DMS53 treated with DMSO at 0.1 percent for 48 hours (cell line): ENCODE measurements at regions not wholly inside any gene's neighbourhood (a gene's known extent, or its start where the extent isn't known, plus 50 kb on each side); places are given as distances from the start of the nearest gene placed in this dataset.
"Not testable (repeated sequence)": the region's sequence is repeated elsewhere in the genome, so short reads cannot be mapped to it uniquely, and the experiment has no call there.

Experiments
- DNase-seq: peaks from one replicate; lab custom pipeline; 2025; ENCODE audit not compliant: unreplicated experiment; lab: John Stamatoyannopoulos, UW

DNA sequence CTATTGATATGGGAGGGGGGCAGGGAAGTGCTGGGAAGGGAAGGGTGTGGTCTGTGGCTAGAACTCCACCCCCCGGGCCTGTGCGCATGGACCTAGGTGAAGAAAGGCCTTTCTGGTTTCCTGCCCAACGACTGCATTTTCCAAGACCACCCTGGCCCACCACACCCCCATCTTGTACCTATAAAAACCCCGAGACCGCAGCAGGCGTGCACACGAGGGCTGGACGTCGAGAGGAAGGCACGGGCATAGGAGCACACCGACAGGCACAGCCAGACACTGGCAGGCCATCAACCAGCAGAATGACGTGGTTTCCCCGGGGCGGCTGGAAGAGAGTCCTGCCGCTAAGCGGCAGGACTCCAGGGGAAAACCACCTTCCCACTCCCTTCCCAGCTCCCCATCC, 981.1 kb downstream of the PCDH7 start:
- no peak for DNase-seq

DNA sequence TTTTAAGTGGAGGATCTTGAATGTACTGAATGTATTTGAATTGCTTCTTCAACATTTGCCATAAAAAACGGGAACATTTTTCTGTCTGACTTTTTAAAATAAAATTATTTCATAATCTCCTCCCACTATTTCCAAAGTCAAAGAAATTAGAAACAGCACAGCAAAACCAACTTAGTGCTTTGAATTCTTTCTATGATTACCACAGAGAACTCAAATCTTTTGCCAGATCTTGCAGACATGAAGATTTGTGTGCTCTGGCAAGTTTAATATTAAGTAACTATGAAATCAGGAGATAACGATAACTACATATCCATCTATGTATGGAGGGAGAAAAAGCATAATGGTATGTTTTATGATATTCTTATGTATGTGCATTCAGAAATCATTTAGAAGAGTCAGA, 982.2 kb downstream of the PCDH7 start:
- no peak for DNase-seq

DNA sequence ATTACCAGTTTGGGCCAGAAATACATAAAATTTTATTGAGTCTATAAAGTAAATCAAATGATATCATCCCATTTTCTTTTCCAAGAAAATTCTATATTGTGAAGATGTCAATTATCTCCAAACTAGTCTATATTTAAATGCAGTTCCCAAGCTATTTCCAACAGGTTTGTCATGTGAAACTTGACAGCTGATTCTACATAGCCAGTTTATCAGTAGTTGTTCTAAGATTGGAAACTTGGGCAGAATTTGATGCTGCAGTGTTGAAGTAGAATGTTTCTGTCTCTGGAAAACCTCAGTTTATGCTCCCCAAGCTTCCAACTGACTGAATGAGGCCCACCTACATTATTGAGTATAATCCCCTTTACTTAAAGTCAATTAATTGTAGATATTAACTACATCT, 994.1 kb downstream of the PCDH7 start:
- DNase-seq = no peak

DNA sequence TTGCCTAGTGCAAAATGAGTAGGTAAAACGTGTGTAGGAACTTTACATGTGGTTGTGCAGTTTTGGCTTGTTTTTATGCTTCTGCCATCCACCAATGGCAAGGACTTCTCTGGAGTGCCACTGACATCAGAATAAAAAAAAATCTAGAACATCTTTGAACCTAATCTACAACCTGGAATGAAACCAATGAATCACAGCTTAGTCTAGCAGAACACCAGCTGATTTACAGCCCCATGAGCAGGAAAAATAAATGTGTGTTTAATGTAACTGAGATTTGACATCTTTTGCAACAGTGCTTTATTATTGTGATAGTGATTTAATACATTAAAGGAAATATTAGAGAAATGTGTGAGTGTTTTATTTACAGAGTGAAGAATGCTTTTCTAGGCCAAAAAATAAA, 995.1 kb downstream of the PCDH7 start:
- DNase-seq = no peak

DNA sequence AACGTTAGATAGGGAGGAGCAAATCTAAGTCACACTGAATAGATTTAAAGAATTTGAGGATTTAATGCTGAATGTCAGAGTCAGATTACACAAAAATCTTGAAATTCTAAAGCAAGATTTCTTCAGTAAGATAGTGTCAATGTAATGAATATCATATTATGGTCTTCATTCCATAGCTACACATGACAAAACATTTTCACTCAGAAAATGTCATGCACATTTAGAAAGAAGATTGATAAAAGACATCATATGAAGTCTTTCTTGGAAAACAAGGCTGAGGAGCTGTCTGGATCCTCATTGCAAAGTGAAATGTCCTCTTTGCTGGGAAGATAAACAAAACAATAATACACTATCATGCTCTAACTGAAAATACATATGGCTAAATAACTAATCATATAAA, 1006.9 kb downstream of the PCDH7 start:
- no peak for DNase-seq

DNA sequence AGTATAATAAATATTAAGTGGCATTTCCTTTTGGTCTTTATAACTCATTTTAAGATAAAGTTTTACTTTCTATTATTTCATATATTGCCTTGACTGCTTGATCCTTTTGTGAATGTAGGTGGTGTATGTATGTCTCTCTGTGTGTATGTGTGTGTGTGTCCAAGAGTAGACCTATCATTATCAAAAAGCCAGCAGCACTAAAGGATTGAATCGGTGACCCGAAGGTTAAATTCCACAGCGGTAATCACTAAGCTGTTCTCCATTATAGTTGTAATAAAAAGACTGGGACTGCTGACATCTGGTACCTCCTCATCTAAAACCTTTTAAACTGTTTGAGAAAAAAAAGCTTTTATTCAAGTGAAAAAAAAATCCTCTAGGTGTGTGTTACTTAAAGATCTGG, 1014.8 kb downstream of the PCDH7 start:
- no peak for DNase-seq

DNA sequence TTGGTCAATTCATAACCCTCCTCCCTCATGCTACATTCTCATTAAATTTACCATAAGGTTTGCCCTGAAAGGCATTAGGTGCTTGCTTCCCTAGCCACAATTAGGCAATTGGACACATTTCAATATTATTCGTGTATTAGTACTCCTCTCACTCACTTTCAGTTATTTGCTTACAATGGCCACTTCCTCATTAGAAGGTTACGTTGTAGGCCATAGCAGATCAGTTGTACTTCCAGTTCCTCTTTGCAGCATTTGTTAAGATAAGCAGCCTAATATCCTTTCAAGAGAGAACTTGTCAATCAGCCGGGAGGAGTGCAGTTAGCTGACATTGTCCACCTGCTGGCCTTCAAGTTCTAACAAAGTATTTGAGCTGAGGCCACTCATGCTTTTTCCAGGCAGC, 1017.2 kb downstream of the PCDH7 start:
- DNase-seq = no peak

DNA sequence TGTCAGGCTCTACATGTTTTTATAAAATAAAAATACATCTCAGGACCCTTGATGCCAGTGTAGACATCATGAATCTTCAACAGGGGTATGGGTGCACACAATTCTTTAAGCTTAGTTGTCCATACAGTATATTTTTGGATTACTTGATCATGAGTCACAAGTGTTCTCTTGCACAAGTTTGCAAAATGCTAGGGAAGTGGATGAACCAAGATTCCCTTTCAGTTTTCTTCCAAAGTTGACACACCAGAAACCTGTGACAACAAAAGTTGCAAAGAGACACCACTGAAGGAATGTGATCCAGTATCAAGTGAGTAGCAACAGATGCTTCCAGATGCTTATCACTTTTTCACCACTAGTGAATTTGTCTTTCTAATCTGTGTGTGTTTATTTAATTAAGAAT, 1021.2 kb downstream of the PCDH7 start:
- DNase-seq = no peak

DNA sequence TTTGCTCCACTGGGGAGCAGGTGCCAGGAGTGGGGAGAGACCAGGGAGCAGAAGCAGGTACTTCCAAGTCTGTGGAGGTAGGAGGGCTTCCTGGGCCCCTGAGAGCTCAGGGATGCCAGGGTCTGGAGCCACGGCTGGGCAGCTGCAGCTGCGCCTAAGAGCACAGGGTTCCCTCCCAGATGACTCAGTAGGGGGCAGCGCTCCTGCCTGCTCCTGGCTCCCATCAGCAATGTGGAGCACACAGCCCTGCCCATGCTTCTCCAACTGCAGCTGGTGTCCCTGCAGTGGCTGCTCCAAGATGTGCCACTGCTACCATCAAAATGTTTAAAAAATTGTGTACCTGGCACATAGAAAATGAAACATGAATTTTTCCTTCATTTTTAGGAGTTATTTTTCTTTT, 1028.2 kb downstream of the PCDH7 start:
- no peak for DNase-seq

DNA sequence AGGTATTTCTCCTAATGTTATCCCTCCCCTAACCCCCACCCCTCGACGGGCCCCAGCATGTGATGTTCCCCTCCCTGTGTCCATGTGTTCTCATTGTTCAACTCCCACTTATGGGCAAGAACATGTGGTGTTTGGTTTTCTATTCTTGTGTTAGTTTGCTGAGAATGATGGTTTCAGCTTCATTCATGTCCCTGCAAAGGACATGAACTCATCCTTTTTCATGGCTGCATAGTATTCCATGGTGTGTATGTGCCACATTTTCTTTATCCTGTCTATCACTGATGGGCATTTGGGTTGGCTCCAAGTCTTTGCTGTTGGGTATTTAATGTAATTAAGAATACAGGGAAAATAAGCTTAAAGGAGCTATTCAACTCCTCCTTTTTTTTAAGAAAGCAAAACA, 1030.4 kb downstream of the PCDH7 start:
- DNase-seq = not testable (repeated sequence)

DNA sequence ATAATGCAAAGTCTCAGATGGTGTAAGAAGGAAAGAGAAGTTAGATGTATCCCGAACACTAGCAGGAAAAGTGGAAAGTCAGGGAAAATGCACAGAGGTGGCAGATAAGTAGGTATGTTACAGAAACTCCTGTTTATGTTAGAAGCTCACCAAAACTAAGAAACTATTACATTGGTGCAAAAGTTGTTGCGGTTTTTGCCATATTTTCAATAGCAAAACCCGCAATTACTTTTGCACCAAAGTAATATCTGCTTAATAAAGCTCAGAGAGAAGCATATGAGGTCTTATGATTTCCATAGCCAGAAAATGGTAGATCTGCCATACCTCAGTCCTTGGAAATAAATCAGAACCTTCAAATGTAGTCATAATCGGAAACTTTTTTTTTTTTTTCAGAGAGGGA, 1035.6 kb downstream of the PCDH7 start:
- no peak for DNase-seq

DNA sequence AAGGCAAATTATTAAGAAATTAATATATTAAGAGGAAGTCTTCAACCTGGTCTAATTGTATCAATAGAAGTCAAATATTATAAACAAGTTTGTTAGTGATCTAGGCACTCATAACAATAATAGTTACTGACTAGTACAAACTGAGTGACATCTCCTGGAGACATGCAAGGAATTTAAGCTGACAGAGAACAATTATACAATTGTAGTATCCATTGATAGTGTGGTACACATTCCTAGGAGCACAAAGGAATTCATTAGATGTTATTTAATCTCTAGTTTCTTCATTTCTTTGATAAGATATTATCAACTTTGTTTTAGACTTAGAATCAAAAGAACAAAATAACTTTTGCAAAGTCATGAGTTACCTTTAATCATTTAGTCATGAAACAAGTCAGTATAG, 1048.6 kb downstream of the PCDH7 start:
- no peak for DNase-seq

DNA sequence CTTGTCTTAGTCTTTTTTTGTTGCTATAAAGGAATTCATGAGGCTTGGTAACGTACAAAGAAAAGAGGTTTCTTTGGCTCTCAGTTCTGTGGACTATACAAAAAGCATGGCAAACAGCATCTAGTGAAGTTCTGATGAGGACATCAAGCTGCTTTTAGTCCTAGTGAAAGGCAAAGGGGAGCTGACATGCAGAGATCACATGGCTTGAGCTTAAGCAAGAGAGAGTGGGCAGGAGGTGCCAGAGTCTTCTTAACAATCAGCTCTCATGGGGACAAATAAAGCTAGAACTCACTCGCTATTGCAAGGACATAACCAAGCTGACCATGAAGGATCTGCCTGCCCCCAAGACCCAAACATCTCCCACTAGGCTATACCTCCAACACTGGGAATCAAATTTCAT, 1063.1 kb downstream of the PCDH7 start:
- DNase-seq = no peak

DNA sequence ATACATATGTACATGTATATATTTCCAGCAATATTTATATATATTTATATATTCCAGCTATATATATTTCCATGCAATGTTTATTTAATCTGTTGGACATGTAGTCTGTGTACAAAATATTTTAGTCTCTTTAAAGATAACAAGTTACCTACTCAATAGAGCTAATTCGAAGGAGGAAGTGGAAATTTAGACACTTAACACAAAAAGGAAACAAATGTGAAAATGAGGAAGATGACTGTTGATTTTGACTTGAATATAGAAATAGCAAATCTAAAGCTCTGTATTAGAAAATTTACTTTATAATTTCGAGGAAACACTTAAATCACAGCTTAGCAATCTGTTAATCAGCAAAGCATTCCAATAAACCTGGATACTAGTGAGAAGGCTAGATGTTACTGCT, 1064.4 kb downstream of the PCDH7 start:
- DNase-seq = no peak

DNA sequence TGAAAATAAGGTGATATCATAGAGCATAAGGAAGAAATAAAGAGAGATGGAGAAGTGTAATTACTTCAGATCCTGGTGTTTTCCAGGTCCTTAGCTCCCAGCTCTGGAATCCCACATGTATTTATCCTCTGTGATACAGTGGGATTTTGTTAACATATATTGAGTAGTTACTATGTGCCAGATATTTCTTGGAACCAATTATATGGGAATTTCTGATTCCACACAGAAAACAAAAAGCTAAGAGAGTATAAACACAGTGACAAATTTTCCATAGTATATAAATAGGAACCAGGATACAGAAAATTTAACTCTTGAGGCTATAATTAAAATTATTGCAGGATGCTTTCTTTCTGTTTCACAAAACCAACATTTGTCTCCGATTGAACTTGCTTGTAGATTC, 1067.5 kb downstream of the PCDH7 start:
- no peak for DNase-seq

DNA sequence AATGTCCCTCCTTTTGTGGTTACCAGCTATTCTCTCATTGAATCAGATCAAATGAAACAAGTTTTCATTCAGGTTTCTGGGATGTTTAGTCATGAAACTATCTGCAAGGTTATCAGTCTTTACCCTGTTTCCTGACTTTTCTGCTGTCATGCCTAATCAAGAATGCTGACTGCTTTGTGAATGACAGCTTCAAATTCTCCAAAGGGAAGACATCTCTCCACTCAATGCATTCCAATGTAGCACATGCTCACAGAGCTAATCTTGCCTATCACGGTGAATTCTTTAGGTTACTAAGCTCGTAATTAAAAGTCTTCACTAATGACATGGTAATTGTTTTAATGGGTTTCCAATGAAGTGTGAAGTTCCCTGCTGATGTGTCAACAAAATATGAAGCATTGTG, 1068.5 kb downstream of the PCDH7 start:
- no peak for DNase-seq

DNA sequence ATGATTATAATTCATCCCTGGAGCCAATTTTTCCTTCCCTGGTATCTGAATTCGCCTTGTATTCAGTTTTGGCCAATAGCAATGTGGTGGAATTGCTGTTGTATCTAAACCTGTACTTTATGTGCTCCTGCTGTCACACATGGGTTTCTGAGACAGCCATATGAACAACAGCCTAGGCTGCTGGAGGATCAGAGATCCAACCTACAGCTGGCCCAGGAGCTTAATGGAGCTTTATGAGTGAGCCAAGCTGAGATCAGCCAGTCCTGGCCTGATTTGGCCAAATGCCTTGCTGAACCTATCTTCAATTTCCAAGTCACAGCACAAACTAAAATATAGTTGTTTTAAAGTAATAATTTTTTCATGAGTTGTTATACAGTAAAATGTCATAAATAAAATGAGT, 1071.5 kb downstream of the PCDH7 start:
- DNase-seq = no peak

DNA sequence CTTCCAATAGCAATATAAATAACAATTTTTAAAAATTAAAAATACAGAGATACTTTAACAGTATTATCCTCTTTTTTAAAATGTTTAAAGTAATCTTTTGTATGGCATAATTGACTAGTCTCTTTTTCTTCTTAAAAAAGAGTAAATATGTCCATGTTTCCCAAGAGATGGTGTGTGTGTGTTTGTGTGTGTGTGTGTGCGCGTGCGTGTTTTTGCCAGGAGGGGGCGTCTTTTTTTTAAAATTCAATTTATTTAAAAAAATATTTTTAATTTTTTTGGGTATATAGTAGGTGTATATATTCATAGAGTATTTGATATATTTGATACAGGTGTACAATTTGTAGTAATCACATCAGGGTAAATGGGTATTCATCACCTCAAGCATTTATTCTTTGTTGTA, 1073.7 kb downstream of the PCDH7 start:
- no peak for DNase-seq

DNA sequence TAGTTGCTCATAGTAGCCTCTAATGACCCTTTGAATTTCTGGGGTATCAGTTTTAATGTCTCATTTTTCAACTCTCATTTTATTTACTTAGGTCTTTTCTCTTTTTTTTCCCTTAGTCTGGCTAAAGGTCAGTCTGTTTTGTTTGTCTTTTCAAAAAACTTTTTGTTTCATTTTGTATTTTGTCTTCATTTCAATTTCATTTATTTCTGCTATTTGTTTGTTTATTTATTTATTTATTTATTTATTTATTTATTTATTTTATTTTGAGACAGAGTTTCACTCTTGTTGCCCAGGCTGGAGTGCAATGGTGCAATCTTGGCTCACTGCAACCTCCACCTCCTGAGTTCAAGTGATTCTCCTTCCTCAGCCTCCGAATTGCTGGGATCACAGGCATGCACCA, 1076.9 kb downstream of the PCDH7 start:
- not testable (repeated sequence) for DNase-seq

DNA sequence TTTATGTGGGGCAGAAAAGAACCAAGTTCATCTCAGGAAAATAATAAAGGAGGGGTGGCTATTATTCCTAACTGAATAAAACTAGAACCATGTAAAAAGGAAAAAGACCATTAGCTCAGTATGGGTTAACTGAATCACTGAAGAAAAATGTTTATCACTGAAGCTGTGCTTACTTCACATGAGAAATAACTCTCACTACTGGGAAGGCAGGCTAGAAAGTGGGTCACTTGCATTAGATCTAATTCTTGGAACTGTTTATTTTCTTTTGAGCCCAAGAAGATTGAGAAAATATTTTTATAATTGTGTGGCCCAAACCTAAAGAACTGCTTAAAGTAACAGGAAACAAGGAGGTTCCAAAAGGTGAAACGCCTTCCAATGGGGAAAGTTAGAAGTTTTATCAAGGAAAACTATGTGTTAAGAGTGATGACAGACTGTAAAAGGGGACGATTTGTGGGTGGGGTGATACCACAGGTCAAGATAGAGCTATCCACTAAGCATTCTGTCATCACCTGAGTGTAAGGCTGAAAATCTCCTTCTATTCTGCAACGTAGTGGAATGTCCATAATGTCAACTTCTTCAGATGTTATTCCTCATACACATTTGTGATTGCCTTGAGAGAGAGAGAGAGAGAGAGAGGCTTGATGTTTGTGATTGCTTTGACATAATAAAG, 1083.5 kb downstream of the PCDH7 start:
- no peak for DNase-seq

DNA sequence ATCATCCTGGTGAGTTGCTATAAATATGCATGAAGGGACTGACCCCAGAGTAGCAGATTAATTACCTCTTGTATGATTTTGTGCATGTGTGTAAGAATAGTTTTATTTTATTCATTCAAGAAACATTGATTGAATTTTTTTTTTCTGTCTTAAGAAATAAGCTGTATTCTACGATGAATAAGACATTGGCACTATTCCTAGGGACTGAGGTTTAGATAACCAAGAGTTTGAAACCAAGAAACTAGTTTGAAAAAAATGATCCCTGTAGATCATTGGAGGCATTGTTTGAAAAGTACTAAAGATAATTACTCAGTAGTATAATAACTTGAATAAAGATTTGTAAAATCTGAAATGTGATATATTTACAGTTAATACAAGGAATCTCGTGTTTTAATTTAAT, 1086.9 kb downstream of the PCDH7 start:
- DNase-seq = no peak

DNA sequence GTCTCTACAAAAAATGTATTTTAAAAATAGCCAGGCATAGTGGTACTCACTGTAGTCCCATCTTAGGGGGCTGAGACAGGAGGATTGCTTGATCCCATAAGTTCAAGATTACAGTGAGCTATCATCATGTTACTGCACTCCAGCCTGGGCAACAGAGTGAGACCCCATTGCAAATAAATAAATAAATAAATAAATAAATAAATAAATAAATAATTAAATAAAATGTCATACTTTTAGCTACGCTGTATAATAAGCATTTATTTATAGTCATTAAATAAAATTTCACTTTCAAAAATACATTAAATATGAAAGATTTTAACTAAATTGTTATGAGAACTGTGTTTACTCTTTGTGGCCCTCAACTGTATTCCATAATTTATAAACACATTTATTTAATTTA, 1124.2 kb downstream of the PCDH7 start:
- no peak for DNase-seq

DNA sequence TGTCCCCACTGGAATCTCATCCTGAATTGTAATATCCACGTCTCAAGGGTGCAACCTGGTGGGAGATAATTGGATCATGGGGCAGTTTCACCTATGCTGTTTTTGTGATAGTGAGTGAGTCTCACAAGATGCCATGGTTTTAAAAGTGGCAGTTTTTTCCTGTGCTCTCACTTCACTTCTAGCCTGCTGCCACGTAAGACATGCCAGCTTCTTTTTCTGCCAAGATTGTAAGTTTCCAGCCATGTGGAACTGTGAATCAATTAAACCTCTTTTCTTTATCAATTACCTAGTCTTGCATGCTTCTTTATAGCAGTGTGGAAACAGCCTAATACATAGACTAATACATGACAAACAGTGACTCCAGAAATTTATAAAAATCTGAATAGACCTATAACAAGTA, 1131.8 kb downstream of the PCDH7 start:
- DNase-seq = no peak

DNA sequence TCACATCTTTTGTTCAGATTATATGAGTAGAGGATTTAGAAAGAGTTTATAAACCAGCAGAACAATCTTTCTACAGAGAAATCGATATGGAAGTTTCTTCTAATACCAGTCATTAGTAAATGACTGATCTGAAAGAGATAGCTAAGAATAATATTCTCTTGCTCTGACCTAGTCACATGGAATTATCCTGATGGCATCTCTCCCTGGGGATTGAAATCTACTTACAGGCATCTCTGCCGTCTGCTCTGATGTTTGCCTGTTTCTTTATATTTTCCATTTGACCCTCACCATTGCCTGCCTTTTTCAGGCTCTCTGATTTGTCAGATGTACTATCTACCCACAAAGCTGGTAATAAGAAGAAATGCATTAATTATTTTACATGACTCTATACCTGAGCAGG, 1157.3 kb downstream of the PCDH7 start:
- no peak for DNase-seq
